HG03342 (cell line): ENCODE measurements at regions not wholly inside any gene's neighbourhood (a gene's known extent, or its start where the extent isn't known, plus 50 kb on each side); places are given as distances from the start of the nearest gene placed in this dataset.
"Not testable (repeated sequence)": the region's sequence is repeated elsewhere in the genome, so short reads cannot be mapped to it uniquely, and the experiment has no call there.

Experiments used
- ATAC-seq: cut with Tn5 transposase; IDR thresholded peaks from one replicate; pipeline ENCODE4 v1.9.1; 2021; ENCODE audit warnings: mild to moderate bottlenecking, moderate library complexity; ENCODE audit not compliant: unreplicated experiment

DNA sequence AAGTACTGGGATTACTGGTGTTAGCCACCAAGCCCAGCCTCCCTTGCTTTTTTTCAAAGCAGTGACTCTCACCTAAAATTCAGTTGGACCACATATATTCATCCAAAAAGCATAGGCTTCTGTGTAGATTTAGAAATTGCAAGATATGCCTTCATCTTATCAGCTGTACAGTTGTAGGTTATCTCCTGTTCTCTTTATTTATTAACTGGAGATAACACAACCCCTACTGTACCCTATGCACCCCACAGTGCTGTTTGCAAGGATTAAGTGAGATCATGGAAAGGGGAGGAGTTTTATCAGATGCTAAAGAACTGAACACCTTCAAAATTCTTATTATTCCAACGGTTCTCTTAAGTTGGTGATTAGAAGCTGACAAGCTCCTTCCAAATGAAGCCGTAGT lies 164.4 kb upstream of the JARID2 start:
- no peak for ATAC-seq

GRCh38 chr6:15082708-15083107 lies 163.2 kb upstream of the JARID2 start:
- ATAC-seq = no peak

DNA sequence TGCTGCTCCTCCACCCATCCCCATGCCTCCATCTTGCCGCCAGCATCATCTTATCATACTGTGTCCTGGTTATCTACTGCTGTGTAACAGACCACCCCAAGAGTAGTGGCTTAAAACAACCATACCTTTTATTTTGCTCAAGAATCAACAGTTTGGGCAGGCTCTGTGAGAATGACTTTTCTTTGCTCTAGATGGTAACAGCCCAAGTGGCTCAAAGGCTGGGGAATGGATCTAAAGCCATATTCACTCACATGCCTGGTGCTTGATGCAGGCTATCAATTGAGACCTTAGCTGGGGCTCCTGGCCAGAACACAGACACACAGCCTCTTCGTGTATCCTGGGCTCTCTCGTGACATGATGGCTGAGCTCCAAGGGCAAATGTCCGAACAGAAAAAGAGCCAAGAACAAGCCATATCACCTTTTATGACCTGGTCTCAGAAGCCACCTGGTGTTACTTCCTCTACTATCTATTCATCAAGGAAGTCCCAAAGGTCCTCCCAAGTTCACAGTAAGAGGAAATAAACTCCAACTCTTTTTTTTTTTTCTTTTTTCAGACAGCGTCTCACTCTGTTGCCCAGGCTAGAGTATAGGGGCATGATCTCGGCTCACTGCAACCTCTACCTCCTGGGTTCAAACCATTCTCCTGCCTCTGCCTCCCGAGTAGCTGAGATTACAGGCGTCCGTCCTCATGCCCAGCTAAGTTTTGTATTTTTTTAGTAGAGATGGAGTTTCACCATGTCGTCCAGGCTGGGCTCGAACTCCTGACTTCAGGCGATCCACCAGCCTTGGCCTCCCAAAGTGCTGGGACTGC lies 159.3 kb upstream of the JARID2 start:
- ATAC-seq = no peak

DNA sequence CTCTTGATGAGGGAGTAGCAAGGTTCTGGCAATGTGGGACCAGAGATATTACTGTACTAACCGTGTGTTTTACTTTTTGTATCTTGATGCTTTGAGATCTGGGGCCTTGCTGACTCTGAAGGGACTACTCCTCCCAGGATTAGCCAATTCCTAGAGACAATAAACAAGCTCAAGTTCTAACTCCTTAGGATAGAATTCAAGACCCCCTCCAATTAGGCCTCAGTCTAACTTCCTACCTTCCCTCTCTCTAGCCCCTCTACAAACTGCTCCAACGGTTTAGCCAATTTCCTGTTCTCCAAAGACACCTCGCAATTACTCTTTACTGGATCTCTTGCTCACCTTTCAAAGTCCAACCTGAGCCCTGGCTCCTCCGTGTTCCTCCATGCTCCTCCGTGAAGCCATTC lies 158.7 kb upstream of the JARID2 start:
- ATAC-seq = no peak

DNA sequence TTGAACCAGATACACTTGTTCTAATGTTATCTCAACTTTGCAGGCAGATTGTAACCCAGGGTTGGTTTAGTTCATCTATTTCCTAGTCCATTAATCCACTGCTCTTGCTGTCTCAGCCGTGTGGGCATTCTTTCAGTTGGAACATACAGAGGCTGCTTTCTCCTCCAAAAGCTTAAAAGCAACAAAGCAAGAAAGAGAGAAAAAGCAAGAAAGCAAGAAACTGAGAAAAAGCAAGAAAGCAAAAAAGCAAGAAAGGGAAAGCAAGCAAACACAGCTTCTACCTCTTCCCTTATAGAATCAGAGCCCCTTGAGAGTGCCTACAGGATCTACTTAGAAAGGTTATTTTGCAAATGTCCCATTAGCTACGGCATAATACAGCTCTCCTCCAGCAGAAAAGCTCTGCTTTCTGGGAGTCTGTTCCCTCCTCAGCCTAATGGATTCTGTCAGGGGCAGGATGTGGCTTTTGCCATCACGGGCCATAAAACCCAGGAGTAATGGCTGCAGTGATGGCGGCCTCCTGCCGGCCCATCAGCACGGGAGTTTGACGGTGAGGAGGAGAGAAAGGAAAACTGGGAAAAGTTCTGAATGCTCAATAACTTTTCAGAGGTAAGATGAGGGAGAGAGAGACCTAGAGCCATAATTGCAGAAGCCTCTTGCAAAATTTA lies 156.8 kb upstream of the JARID2 start:
- ATAC-seq = no peak

- no peak for ATAC-seq
These were observed 156.2 kb upstream of the JARID2 start for GRCh38 chr6:15089569-15090144.

GRCh38 chr6:15090145-15090579 lies 155.7 kb upstream of the JARID2 start:
- ATAC-seq = no peak

- no peak for ATAC-seq
These were observed 155.0 kb upstream of the JARID2 start for GRCh38 chr6:15090745-15091384.

DNA sequence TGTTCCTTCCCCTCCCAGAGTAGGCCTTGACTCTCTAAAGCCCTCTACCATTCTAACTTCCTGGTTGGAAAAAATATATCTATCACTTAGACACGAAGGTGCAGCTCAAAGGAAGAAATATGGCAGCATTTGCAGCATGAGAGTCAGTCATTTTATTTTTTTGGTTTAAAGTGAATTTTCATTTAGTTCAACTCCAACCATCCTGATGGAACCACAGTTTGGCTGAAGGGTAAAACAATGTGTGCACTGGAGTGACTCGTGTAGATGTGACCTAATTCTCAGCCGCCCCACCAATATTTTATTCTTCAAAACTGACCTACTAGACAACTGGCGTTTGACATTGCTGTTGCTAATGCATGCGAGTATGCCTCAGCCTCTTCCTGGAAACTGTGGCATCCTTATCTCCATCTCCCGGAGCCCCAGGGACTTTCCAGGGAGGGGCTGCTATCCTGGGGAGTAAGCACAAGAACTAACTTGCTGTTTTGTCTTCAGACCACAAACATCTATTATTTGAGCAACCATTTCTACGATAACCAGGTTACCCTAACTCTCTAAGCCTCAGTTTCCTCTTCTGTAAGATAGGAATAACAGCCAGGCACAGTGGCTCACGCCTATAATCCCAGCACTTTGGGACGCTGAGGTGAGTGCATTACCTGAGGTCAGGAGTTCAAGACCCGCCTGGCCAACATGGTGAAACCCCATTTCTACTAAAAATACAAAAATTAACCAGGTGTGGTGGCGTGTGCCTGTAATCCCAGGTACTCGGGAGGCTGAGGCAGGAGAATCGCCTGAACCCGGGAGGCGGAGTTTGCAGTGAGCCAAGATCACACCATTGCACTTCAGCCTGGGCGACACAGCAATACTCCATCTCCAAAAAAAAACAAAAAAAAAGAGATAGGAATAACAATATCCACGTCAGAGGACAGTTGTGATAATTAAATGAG lies 148.7 kb upstream of the JARID2 start:
- ATAC-seq = no peak

DNA sequence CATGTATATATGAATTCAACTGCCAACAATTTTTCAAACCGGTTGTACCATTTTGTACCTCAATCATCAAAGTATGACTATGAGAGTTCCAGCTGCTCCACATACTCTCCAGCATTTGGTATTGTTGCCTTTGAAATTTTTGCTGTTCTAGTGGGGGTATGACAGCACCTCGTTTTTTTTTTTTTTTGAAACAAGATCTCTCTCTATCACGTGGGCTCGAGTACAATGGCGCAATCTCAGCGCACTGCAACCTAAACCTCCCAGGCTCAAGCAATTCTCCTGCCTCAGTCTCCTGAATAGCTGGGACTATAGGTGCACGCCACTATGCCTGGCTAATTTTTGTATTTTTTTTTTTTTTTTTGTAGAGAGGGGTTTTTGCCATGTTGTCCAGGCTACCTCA lies 144.7 kb upstream of the JARID2 start:
- no peak for ATAC-seq

GRCh38 chr6:15102241-15102640 lies 143.6 kb upstream of the JARID2 start:
- ATAC-seq = no peak

DNA sequence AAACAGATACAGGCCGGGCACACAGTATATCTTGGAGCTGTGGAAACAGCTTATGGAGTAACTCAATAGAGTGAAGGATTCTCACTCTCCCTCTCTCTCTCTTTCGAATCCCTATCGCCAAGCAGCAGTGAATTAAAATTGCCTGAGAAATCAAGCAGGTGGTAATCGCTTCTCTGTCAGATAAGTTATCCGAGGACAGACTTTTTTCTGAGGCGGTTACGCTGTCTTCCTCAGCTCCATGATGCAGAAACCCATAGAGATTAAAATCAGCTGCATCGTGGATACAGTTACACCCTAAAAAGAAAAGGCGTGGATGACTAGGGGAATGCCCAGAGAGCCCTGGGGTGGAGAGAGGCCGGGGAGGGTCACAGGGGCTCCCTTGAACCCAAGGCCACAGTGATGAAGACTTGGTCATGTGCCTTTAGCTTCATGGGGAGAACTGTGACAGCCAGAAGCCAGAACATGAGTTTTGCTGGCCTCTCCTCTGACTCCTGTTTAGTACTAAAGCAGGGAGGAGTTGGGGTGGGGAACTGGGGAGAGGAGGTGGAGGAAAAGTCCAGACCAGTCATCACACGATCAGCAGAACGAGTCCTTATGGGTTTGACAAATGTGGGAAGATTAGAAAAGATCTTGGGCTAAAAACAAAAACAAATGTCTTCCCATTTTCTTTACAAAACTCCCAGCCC lies 138.8 kb upstream of the JARID2 start:
- no peak for ATAC-seq

- no peak for ATAC-seq
These were observed 138.1 kb upstream of the JARID2 start for GRCh38 chr6:15107644-15108382.

DNA sequence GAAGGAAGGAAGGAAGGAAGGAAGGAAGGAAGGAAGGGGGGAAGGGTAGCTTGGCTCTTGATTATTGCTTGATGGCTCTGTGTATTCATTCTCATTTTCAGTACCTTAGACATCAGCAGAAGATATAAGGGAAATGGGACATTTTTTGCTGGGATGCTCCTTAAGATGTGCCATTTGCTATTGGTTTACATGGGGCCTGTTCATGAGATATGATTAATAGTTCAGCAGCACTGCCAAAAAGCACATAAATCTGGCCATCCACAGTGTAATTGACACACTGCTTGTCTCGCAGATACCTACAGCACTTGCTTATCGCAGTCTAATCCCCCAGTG lies 137.5 kb upstream of the JARID2 start:
- ATAC-seq = no peak

- no peak for ATAC-seq
These were observed 136.4 kb upstream of the JARID2 start for GRCh38 chr6:15109338-15110090.

- ATAC-seq = no peak
These were observed 135.0 kb upstream of the JARID2 start for GRCh38 chr6:15110726-15111354.

DNA sequence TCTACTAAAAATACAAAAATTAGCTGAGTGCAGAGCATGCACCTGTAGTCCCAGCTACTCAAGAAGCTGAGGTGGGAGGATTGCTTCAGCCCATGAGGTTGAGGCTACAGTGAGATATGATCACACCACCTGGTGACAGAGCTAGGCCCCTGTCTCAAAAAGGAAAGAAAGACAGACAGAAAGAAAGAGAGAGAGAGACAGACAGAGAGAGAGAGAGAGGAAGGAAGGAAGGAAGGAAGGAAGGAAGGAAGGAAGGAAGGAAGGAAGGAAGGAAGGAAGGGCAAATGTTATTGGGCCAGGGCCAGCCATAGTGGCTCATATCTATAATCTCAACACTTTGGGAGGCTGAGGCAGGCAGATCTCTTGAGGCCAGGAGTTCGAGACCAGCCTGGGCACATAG lies 134.3 kb upstream of the JARID2 start:
- ATAC-seq = not testable (repeated sequence)

GRCh38 chr6:15113587-15113986 lies 132.3 kb upstream of the JARID2 start:
- no peak for ATAC-seq
